HCT116 (cell line): ENCODE measurements at regions not wholly inside any gene's neighbourhood (a gene's known extent, or its start where the extent isn't known, plus 50 kb on each side); places are given as distances from the start of the nearest gene placed in this dataset.

Experiments used
- ATAC-seq: fragments of 200-7000 bp; cut with Tn5 transposase; 2 replicates; pipeline ENCODE4 v1.9.1; 2020; ENCODE audit warnings: mild to moderate bottlenecking, moderate library complexity
- BruUV-seq: library from RNA; stranded (reverse); fragments of 400-500 nt; replicated peaks from 2 replicates; lab custom pipeline; 2021; lab: Mats Ljungman, UMichigan
- CTCF ChIA-PET: fragments of 300-600 bp; sonication (Branson Sonifier 250); formaldehyde crosslinking; loops from one replicate; lab custom pipeline; 2021; ENCODE audit warnings: antibody characterized with exemption; lab: Charles Lee
- POLR2A ChIA-PET: fragments of 300-600, 350-600 bp; sonication (Branson Sonifier 250); formaldehyde crosslinking; loops from one replicate; lab custom pipeline; 2021; ENCODE audit warnings: antibody characterized with exemption; lab: Charles Lee
- RAD21 ChIA-PET, 2 experiments: fragments of 300-600 bp; sonication (Branson Sonifier 250); formaldehyde crosslinking; loops; one replicate each; lab custom pipeline; 2023; ENCODE audit warnings: low total read pairs in 2 of 2; ENCODE audit not compliant: uncharacterized antibody in 2 of 2, unreplicated experiment in 2 of 2, low non-redundant PET in 1 of 2; lab: Charles Lee
- DNase-seq: peaks from one replicate; pipeline ENCODE4 v3.0.0-alpha.2; 2010; ENCODE audit warnings: low read depth, low spot score
- H2AFZ ChIP-seq: fragments of 200-600 bp; shearing (Covaris generic), sonication (generic); 2 replicates; pipeline ENCODE4 v1.6.1; 2017; ENCODE audit warnings: low read depth, mixed run types, mixed read lengths, antibody characterized with exemption, low read length; ENCODE audit not compliant: poor library complexity, severe bottlenecking
- H3K27ac ChIP-seq: 2 replicates; pipeline ENCODE4 v1.5.1; 2012; ENCODE audit warnings: low read depth, low read length
- H3K27me3 ChIP-seq: fragments of 200-600 bp; sonication (generic); 2 replicates; pipeline ENCODE4 v1.6.1; 2016; ENCODE audit warnings: mixed run types, low read length, mixed read lengths; ENCODE audit not compliant: insufficient read depth
- H3K36me3 ChIP-seq, 2 experiments: fragments of 200-500 bp in 1 of 2; fragments of 200-600 bp in 1 of 2; sonication (Bioruptor generic) in 1 of 2; sonication (generic) in 1 of 2; 2 replicates each; pipeline versions ENCODE4 v1.5.1 to v1.6.1; 2014 to 2016; ENCODE audit warnings: low read length in 2 of 2, inconsistent platforms in 1 of 2, mixed read lengths in 1 of 2, mixed run types in 1 of 2; ENCODE audit not compliant: insufficient read depth in 2 of 2, control insufficient read depth in 1 of 2
- H3K4me1 ChIP-seq, 2 experiments: fragments of 200-600 bp in 1 of 2; sonication (generic) in 1 of 2; 2 replicates each; pipeline versions ENCODE4 v1.5.1 to v1.6.1; 2012 to 2017; ENCODE audit warnings: low read length in 2 of 2, inconsistent platforms in 1 of 2, mild to moderate bottlenecking in 1 of 2, mixed read lengths in 1 of 2, mixed run types in 1 of 2, moderate library complexity in 1 of 2; ENCODE audit not compliant: insufficient read depth in 2 of 2, control insufficient read depth in 1 of 2
- H3K4me2 ChIP-seq: fragments of 200-600 bp; sonication (generic); 2 replicates; pipeline ENCODE4 v1.6.1; 2017; ENCODE audit warnings: mixed run types, low read length, mixed read lengths
- H3K4me3 ChIP-seq, 2 experiments: fragments of 200-600 bp in 1 of 2; sonication (generic) in 1 of 2; replicated peaks in 1 of 2; 2 replicates each; pipeline ENCODE4 v1.5.1; 2011 to 2016; ENCODE audit warnings: low read length in 2 of 2, control low read depth in 1 of 2, low read depth in 1 of 2, mild to moderate bottlenecking in 1 of 2, mixed read lengths in 1 of 2, mixed run types in 1 of 2
- H3K79me2 ChIP-seq: fragments of 200-600 bp; sonication (generic); 2 replicates; pipeline ENCODE4 v1.6.1; 2017; ENCODE audit warnings: mild to moderate bottlenecking, mixed run types, low read length, moderate library complexity, mixed read lengths; ENCODE audit not compliant: insufficient read depth
- H3K9ac ChIP-seq: fragments of 200-600 bp; sonication (generic); 2 replicates; pipeline ENCODE4 v1.6.1; 2016; ENCODE audit warnings: low read length, mixed read lengths
- H3K9me2 ChIP-seq: fragments of 200-600 bp; sonication (generic), shearing (Covaris generic); 2 replicates; pipeline ENCODE4 v1.6.1; 2017; ENCODE audit warnings: mixed run types, mild to moderate bottlenecking, moderate library complexity; ENCODE audit not compliant: insufficient read depth
- H3K9me3 ChIP-seq, 2 experiments: fragments of 200-500 bp in 1 of 2; fragments of 200-600 bp in 1 of 2; sonication (Bioruptor generic) in 1 of 2; sonication (generic) in 1 of 2; 2 replicates each; pipeline ENCODE4 v1.6.1; 2014 to 2017; ENCODE audit warnings: low read length in 2 of 2, mixed read lengths in 2 of 2, inconsistent platforms in 1 of 2, low read depth in 1 of 2, mild to moderate bottlenecking in 1 of 2, mixed run types in 1 of 2, moderate library complexity in 1 of 2; ENCODE audit not compliant: control insufficient read depth in 1 of 2, insufficient read depth in 1 of 2
- H4K20me1 ChIP-seq: fragments of 200-600 bp; sonication (generic), shearing (Covaris generic); 2 replicates; pipeline ENCODE4 v1.6.1; 2017; ENCODE audit warnings: mixed run types, mild to moderate bottlenecking, moderate library complexity; ENCODE audit not compliant: insufficient read depth
- ATF3 ChIP-seq: IDR thresholded peaks from 2 replicates; pipeline ENCODE4 v1.6.1; 2012
- CBX3 ChIP-seq: IDR thresholded peaks from 2 replicates; pipeline ENCODE4 v1.6.1; 2012; ENCODE audit warnings: low read depth
- CEBPB ChIP-seq: IDR thresholded peaks from 2 replicates; pipeline ENCODE4 v1.6.1; 2012; ENCODE audit warnings: low read depth
- CTCF ChIP-seq, 3 experiments: fragments of 200-600 bp in 1 of 3; sonication (generic) in 1 of 3; IDR thresholded peaks in 2 of 3; conservative IDR thresholded peaks in 1 of 3; 2 replicates each; pipeline ENCODE4 v1.5.1; 2012 to 2017; ENCODE audit warnings: low read depth in 2 of 3, low read length in 2 of 3, antibody characterized with exemption in 1 of 3, borderline replicate concordance in 1 of 3, control low read depth in 1 of 3, mild to moderate bottlenecking in 1 of 3, mixed read lengths in 1 of 3, mixed run types in 1 of 3, moderate library complexity in 1 of 3; ENCODE audit not compliant: insufficient read depth in 1 of 3
- EGR1 ChIP-seq: IDR thresholded peaks from 2 replicates; pipeline ENCODE4 v1.6.1; 2012; ENCODE audit warnings: low read depth
- ELF1 ChIP-seq: IDR thresholded peaks from 2 replicates; pipeline ENCODE4 v1.6.1; 2012; ENCODE audit warnings: low read depth, borderline replicate concordance
- EZH2 ChIP-seq: fragments of 200-600 bp; sonication (generic); IDR thresholded peaks from 2 replicates; pipeline ENCODE4 v1.6.1; 2017; ENCODE audit warnings: antibody characterized with exemption, mixed run types
- EZH2phosphoT487 ChIP-seq: fragments of 200-600 bp; IDR thresholded peaks from 2 replicates; pipeline ENCODE4 v1.6.1; 2018; ENCODE audit warnings: antibody characterized with exemption, borderline replicate concordance
- FOSL1 ChIP-seq: IDR thresholded peaks from 2 replicates; pipeline ENCODE4 v1.6.1; 2012; ENCODE audit warnings: low read depth
- JUND ChIP-seq: IDR thresholded peaks from 2 replicates; pipeline ENCODE4 v1.6.1; 2012
- MAX ChIP-seq: IDR thresholded peaks from 2 replicates; pipeline ENCODE4 v1.6.1; 2012
- POLR2A ChIP-seq: IDR thresholded peaks from 2 replicates; pipeline ENCODE4 v1.7.0; 2011; ENCODE audit warnings: borderline replicate concordance; ENCODE audit not compliant: insufficient read depth, insufficient read length; ENCODE audit errors: extremely low read depth
- POLR2AphosphoS5 ChIP-seq: IDR thresholded peaks from 2 replicates; pipeline ENCODE4 v1.6.1; 2011; ENCODE audit warnings: mild to moderate bottlenecking, low read depth, low read length, moderate library complexity
- RAD21 ChIP-seq: IDR thresholded peaks from 2 replicates; pipeline ENCODE4 v1.6.1; 2012; ENCODE audit warnings: low read depth, mild to moderate bottlenecking
- REST ChIP-seq: IDR thresholded peaks from 2 replicates; pipeline ENCODE4 v1.6.1; 2012; ENCODE audit warnings: low read depth
- SIN3A ChIP-seq: IDR thresholded peaks from 2 replicates; pipeline ENCODE4 v1.6.1; 2012; ENCODE audit warnings: low read depth
- SP1 ChIP-seq: IDR thresholded peaks from 2 replicates; pipeline ENCODE4 v1.6.1; 2012; ENCODE audit warnings: low read depth
- SRF ChIP-seq: IDR thresholded peaks from 2 replicates; pipeline ENCODE4 v1.6.1; 2012; ENCODE audit warnings: low read depth
- TCF7L2 ChIP-seq: IDR thresholded peaks from 2 replicates; pipeline ENCODE4 v1.7.0; 2011; ENCODE audit warnings: borderline replicate concordance, inconsistent platforms; ENCODE audit not compliant: insufficient read depth, insufficient read length; ENCODE audit errors: extremely low read depth
- YY1 ChIP-seq: IDR thresholded peaks from 2 replicates; pipeline ENCODE4 v1.6.1; 2011; ENCODE audit warnings: low read length, low read depth, moderate library complexity, mild to moderate bottlenecking; ENCODE audit not compliant: insufficient replicate concordance; ENCODE audit errors: extremely low read depth
- ZBTB33 ChIP-seq: IDR thresholded peaks from 2 replicates; pipeline ENCODE4 v1.6.1; 2011; ENCODE audit warnings: mild to moderate bottlenecking, low read length, moderate library complexity; ENCODE audit not compliant: insufficient replicate concordance; ENCODE audit errors: extremely low read depth
- ZNF274 ChIP-seq: fragments of 200-500 bp; sonication (Bioruptor generic); IDR thresholded peaks from 2 replicates; pipeline ENCODE4 v1.6.1; 2014; ENCODE audit warnings: mild to moderate bottlenecking, low read depth, low read length, inconsistent platforms
- intact Hi-C: fragments of 100-400 bp; cut with micrococcal nuclease; formaldehyde crosslinking; loops from 2 replicates; pipeline ENCODE4 v1.10.0; 2022

GRCh38 chr1:94621395-94621794, 79.8 kb upstream of the F3 start:
- ATAC-seq (peak; percentile 63), DNase-seq (peak; percentile 73)
- H3K27ac ChIP-seq: peak overlapping the region; percentile 70
- no TSS peak for BruUV-seq
- H3K4me3 ChIP-seq: peak overlapping the region in 1 of 2 experiments; percentile 23; a peak in 2 of 4 replicates
- no peaks in the 10 kb centered on the region for H3K79me2 ChIP-seq
- H3K4me2 ChIP-seq: peak overlapping the region; percentile 64
- intact Hi-C loops: loop anchor here (5.0 kb wide), 1 partner anchor 181 kb away; no protein-coding TSS in a partner anchor
- H2AFZ ChIP-seq: no peak overlapping the region
- POLR2A ChIA-PET: no interaction called here
- RAD21 ChIA-PET: no interaction called here
- H3K9ac ChIP-seq: peak overlapping the region; percentile 70
- peaks cover 0 to 7% of the 10 kb centered on the region in 2 experiments; a peak in 1 of 4 replicates for H3K9me3 ChIP-seq
- no peaks in the 10 kb centered on the region for H3K36me3 ChIP-seq
- H3K9me2 ChIP-seq: no peaks in the 10 kb centered on the region
- H3K4me1 ChIP-seq: peaks cover 53 to 79% of the 10 kb centered on the region in 2 experiments
- H3K27me3 ChIP-seq: no peaks in the 10 kb centered on the region
- CTCF ChIA-PET: no interaction called here
- no peaks in the 10 kb centered on the region for H4K20me1 ChIP-seq
- TF ChIP-seq EGR1: no peak
- TF ChIP-seq MAX: peak; percentile 89
- peak; percentile 48 for TF ChIP-seq YY1
- TF ChIP-seq SIN3A: no peak
- no peak for TF ChIP-seq ATF3
- TF ChIP-seq ZNF274: no peak
- TF ChIP-seq CTCF (IDR thresholded peaks at IDR 0.05 in 2 of 3, conservative IDR thresholded peaks at IDR 0.05 in 1 of 3; ENCODE audit: borderline replicate concordance in 1 of 3, insufficient read depth in 1 of 3, low read depth in 2 of 3, low read length in 2 of 3): no peak
- TF ChIP-seq SP1: peak; percentile 92
- TF ChIP-seq SRF: no peak
- no peak for TF ChIP-seq ELF1
- TF ChIP-seq ZBTB33: peak; percentile 40
- peak; percentile 80 for TF ChIP-seq CBX3
- TF ChIP-seq RAD21: peak; percentile 49
- TF ChIP-seq EZH2: no peak
- TF ChIP-seq CEBPB: no peak
- no peak for TF ChIP-seq POLR2A
- TF ChIP-seq JUND: peak; percentile 85
- peak; percentile 72 for TF ChIP-seq FOSL1
- TF ChIP-seq POLR2AphosphoS5: peak; percentile 77
- no peak for TF ChIP-seq REST
- TF ChIP-seq EZH2phosphoT487: no peak
- peak; percentile 73 for TF ChIP-seq TCF7L2
